Mucosa of descending colon (tissue), 3 donors: ENCODE measurements at regions not wholly inside any gene's neighbourhood (a gene's known extent, or its start where the extent isn't known, plus 50 kb on each side); places are given as distances from the start of the nearest gene placed in this dataset.

Experiments used
- ATAC-seq: fragments of 200-7000 bp; cut with Tn5 transposase; one replicate; pipeline ENCODE4 v1.9.1; 2020; ENCODE audit warnings: mild to moderate bottlenecking, moderate library complexity
- DNase-seq, 3 donors: peaks; one replicate each; pipeline ENCODE4 v3.0.0-alpha.2; 2020
- H3K36me3 ChIP-seq: fragments of 200-600 bp; one replicate; pipeline ENCODE4 v1.8.0; 2021; ENCODE audit warnings: low read depth, mild to moderate bottlenecking
- H3K4me1 ChIP-seq: fragments of 200-600 bp; one replicate; pipeline ENCODE4 v1.8.0; 2021; ENCODE audit warnings: low read depth, mild to moderate bottlenecking
- H3K4me3 ChIP-seq: fragments of 200-600 bp; one replicate; pipeline ENCODE4 v1.8.0; 2021; ENCODE audit warnings: mild to moderate bottlenecking
- H3K9me3 ChIP-seq: fragments of 200-600 bp; one replicate; pipeline ENCODE4 v1.8.0; 2021; ENCODE audit warnings: mild to moderate bottlenecking
- intact Hi-C, 2 donors: fragments of 100-400 bp; cut with DNase I in 1 of 2; cut with micrococcal nuclease in 1 of 2; formaldehyde crosslinking; loops; one replicate each; pipeline versions ENCODE4 v1.11.0 to v1.11.1; 2022; cut with DNase I, micrococcal nuclease
- TF ChIP-seq, protein P1 (sequence below): fragments of 200-600 bp; IDR thresholded peaks from one replicate; pipeline ENCODE4 v1.8.0; 2022; ENCODE audit warnings: antibody characterized with exemption, mild to moderate bottlenecking
- donor health status: DM: no; HTN: no; CAD: no; lungs with moderate emphysema.
- donor health status: DM: no; HTN: no; CAD: no.
- donor health status: DM: no; HTN: yes; CAD: no.

DNA sequence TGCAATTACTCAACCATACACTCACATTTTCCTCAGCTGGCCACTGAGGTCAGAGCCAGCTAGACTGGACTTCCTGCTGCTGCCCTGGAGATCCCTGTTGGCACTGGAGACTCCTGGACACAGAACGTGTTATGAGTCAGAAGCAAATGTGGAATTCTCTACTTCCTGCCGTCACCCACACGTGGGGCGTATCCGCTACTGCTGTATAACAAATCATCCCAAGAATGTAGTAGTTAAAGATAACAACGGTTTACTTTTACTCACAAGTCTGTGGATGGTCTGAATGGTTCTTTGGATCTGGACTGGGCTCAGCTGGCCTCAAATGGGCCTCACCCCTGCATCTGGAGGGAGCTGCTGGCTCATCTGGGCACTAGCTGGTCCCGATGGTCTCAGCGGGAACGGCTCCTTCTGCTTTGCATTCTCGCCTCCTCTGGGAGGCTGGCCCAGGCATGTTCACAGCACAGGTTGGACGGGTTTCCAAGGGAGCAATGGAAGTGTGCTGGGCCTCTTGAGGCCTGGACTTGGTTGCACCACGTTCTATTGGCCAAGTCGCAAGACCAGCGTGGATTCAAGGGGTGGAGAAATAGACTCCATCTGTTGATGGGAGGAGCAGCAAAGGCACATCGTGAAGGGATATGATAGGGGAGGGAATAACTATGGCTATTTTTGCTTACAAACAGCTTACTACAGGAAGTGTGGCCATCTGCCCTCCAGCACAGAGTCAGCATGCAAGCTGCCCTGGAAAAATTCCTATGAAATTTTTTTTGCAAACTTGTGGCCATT lies 118.5 kb downstream of the SNX5 start:
- Histone ChIP-seq H3K36me3 (no peaks in the 10 kb centered on the region), H3K4me1 (peaks cover 20% of the 10 kb centered on the region), H3K9me3 (no peaks in the 10 kb centered on the region), H3K4me3 (no peak overlapping the region)
- TF ChIP-seq, protein P1, sequence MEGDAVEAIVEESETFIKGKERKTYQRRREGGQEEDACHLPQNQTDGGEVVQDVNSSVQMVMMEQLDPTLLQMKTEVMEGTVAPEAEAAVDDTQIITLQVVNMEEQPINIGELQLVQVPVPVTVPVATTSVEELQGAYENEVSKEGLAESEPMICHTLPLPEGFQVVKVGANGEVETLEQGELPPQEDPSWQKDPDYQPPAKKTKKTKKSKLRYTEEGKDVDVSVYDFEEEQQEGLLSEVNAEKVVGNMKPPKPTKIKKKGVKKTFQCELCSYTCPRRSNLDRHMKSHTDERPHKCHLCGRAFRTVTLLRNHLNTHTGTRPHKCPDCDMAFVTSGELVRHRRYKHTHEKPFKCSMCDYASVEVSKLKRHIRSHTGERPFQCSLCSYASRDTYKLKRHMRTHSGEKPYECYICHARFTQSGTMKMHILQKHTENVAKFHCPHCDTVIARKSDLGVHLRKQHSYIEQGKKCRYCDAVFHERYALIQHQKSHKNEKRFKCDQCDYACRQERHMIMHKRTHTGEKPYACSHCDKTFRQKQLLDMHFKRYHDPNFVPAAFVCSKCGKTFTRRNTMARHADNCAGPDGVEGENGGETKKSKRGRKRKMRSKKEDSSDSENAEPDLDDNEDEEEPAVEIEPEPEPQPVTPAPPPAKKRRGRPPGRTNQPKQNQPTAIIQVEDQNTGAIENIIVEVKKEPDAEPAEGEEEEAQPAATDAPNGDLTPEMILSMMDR: no peak
- intact Hi-C loops: no loop called here
- DNase-seq (peak in 2 of 3 donors; percentile 48 to 50), ATAC-seq (peak; percentile 79)

DNA sequence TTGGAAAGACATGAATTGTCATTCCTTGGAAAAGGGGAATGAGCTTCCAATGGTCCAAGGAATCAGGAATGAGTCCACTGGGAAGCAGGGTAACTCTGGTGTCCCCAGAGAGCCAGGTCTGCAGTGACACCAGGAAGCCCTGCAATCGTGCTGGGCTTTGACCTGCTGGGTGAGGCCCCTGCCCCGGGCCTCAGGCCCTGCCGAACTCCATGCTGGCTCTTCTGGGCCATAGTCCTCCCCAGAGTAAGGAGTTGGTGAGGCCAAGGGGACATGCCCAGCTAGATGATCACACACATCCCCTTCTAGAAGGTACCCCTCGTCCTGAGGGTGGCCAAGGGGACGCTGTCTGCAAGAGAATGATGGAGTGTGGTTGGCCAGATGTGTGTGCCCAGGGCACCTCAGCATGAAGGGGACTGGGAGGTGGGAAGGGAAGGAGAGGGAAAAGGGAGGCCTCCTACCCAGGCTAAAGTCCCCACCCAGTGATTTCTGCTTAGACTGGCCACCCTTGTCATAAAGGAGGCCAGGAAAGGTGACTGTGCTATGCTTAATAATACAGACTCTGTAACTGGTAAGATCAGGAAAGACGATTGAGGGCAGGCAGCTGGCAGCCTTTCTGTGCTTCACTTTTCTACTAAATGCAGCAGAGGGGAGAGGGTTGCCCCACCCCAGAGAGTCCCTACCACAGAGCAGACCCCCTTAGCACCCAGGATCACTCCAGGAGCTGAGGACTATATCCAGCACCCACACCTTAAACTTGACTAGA lies 119.3 kb downstream of the SNX5 start:
- DNase-seq (no peak), ATAC-seq (peak; percentile 21)
- intact Hi-C loops: no loop called here
- H3K36me3 ChIP-seq: no peaks in the 10 kb centered on the region
- TF ChIP-seq, protein P1: no peak
- no peak overlapping the region for H3K4me3 ChIP-seq
- no peaks in the 10 kb centered on the region for H3K9me3 ChIP-seq
- peaks cover 20% of the 10 kb centered on the region for H3K4me1 ChIP-seq

DNA sequence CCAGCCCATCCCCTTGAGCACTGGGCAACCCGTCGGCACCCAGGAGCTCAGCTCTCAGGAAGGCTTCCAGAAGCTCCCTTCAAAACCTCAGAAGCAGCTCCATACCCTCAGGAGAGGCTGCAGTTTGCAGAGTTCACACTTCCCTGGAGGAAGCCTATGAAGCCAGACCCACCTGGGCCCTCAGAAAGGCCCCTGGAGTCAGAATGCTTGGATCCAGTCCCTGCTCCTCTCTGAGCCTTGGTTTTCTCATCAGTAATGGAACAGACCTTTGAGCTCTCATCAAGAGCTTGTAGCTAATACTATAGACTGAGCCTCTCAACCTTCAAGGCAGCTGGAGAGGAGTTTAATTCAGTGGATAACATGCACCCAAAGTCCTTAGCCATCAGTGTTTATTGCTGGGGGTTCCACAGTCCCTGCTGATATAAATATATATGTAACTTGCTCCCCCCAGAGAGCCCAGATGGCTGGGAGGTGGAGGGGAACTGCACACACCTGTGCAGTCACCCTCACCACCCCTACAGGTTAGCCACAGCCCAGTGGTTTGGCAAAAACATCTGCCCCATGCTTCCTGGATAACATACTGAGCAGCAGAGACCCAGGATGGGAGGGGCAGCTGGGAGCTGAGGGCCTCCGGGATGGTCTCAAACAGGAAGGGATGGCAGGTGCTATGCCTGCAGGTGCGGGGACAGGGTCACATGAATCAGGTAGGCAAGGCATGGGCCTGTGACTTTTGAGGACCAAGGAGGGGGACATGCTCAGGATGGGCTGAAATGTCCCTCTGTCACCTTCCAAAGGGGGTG lies 120.1 kb downstream of the SNX5 start:
- TF ChIP-seq, protein P1: no peak
- Histone ChIP-seq H3K36me3 (no peaks in the 10 kb centered on the region), H3K4me3 (no peak overlapping the region), H3K4me1 (peaks cover 14% of the 10 kb centered on the region), H3K9me3 (no peaks in the 10 kb centered on the region)
- DNase-seq (peak in 1 of 3 donors; percentile 65), ATAC-seq (peak; percentile 32)
- intact Hi-C loops: no loop called here

DNA sequence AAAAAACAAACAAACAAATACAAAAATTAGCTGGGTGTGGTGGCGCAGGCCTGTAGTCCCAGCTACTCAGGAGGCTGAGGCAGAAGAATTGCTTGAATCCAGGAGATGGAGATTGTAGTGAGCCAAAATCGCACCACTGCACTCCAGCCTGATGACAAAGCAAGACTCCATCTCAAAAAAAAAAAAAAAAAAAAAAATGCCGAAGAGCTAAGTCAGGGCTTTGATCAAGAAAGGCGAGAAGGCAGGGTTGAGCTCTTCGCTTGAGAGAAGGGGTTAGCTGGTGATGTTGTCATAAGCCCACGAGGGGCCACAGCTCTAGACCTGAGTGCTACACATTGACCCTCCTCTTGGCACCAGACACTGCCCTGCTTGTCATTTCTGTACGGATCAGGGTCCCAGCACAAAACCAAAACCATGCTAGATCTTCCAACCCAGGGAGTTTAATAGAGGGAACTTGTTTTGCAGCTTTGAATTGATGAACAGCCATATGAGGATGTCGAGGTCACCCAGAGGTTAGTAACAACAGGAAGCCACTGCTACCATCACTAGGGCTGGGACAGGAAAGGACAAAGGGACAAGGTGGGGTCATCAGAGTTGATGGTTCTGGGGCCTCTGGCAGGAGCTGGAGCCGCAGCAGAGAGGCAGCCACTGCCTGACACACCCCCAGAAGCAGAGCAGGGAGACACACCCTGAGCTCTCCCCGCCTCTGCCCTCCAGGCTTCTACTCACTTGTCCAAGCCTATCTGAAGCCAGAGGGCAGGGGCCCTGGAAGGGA lies 122.7 kb downstream of the SNX5 start:
- H3K4me1 ChIP-seq: peaks cover 14% of the 10 kb centered on the region
- intact Hi-C loops: no loop called here

More for the DNA sequence above, 122.7 kb downstream of the SNX5 start:
- Histone ChIP-seq H3K4me3 (no peak overlapping the region), H3K9me3 (no peaks in the 10 kb centered on the region), H3K36me3 (no peaks in the 10 kb centered on the region)
- TF ChIP-seq, protein P1: no peak
- peak; percentile 69 for ATAC-seq
- DNase-seq: peak; percentile 68 to 75 (median 74)
